ENCODE measurements at regions not wholly inside any gene's neighbourhood (a gene's known extent, or its start where the extent isn't known, plus 50 kb on each side); places are given as distances from the start of the nearest gene placed in this dataset.

DNA sequence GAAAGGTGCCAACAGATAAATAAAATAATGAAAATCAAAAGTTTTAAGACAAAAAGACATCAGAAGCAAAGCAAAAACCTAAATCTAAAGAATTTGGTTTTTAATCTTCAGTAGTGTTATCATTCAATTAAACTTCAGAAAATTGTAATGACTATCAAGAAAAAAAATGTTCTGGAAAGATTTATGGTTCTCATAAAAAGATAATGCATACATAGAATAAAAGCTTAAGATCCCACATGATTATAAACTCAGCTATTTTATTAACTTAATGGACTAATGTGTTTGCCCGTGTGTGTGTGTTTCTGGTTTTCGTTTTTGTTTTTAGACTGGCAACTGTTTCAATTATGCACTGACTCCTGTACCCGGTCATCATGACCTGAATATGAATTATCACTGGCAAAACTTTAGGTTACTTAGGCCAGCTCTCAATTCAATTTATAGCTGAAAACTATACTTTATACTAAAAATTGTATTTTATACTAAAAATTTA lies 217.5 kb upstream of the DKK2 start:
- TF ChIP-seq, protein P1, sequence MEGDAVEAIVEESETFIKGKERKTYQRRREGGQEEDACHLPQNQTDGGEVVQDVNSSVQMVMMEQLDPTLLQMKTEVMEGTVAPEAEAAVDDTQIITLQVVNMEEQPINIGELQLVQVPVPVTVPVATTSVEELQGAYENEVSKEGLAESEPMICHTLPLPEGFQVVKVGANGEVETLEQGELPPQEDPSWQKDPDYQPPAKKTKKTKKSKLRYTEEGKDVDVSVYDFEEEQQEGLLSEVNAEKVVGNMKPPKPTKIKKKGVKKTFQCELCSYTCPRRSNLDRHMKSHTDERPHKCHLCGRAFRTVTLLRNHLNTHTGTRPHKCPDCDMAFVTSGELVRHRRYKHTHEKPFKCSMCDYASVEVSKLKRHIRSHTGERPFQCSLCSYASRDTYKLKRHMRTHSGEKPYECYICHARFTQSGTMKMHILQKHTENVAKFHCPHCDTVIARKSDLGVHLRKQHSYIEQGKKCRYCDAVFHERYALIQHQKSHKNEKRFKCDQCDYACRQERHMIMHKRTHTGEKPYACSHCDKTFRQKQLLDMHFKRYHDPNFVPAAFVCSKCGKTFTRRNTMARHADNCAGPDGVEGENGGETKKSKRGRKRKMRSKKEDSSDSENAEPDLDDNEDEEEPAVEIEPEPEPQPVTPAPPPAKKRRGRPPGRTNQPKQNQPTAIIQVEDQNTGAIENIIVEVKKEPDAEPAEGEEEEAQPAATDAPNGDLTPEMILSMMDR (IDR thresholded peaks at IDR 0.05 in 2 of 3, conservative IDR thresholded peaks at IDR 0.05 in 1 of 3; ENCODE audit: insufficient read depth in 2 of 3, low read depth in 1 of 3, low read length in 3 of 3): no peak
- no peak for TF ChIP-seq CBFB (CRISPR knock-in tag; IDR thresholded peaks at IDR 0.05)
- no peak for TF ChIP-seq TAF1 (IDR thresholded peaks at IDR 0.05; ENCODE audit: control insufficient read depth, extremely low read depth, insufficient read depth, low read length, severe bottlenecking)
- TF ChIP-seq, protein P2, sequence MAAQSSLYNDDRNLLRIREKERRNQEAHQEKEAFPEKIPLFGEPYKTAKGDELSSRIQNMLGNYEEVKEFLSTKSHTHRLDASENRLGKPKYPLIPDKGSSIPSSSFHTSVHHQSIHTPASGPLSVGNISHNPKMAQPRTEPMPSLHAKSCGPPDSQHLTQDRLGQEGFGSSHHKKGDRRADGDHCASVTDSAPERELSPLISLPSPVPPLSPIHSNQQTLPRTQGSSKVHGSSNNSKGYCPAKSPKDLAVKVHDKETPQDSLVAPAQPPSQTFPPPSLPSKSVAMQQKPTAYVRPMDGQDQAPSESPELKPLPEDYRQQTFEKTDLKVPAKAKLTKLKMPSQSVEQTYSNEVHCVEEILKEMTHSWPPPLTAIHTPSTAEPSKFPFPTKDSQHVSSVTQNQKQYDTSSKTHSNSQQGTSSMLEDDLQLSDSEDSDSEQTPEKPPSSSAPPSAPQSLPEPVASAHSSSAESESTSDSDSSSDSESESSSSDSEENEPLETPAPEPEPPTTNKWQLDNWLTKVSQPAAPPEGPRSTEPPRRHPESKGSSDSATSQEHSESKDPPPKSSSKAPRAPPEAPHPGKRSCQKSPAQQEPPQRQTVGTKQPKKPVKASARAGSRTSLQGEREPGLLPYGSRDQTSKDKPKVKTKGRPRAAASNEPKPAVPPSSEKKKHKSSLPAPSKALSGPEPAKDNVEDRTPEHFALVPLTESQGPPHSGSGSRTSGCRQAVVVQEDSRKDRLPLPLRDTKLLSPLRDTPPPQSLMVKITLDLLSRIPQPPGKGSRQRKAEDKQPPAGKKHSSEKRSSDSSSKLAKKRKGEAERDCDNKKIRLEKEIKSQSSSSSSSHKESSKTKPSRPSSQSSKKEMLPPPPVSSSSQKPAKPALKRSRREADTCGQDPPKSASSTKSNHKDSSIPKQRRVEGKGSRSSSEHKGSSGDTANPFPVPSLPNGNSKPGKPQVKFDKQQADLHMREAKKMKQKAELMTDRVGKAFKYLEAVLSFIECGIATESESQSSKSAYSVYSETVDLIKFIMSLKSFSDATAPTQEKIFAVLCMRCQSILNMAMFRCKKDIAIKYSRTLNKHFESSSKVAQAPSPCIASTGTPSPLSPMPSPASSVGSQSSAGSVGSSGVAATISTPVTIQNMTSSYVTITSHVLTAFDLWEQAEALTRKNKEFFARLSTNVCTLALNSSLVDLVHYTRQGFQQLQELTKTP (IDR thresholded peaks at IDR 0.05; ENCODE audit: low read depth in 1 of 2, partially characterized antibody in 2 of 2): no peak

Measured in K562 (cell line).